GM13976 (cell line): ENCODE measurements at regions not wholly inside any gene's neighbourhood (a gene's known extent, or its start where the extent isn't known, plus 50 kb on each side); places are given as distances from the start of the nearest gene placed in this dataset.

Experiments
- DNase-seq: peaks from one replicate; pipeline ENCODE4 v3.0.0; 2012; ENCODE audit warnings: low spot score
- in situ Hi-C: fragments of 300-500 bp; cut with MboI; formaldehyde crosslinking; loops from one replicate; pipeline ENCODE4 v1.12.0; 2022; ENCODE audit warnings: low sequenced_read_pairs, mixed read lengths, inconsistent platforms; ENCODE audit not compliant: unreplicated experiment
- TF ChIP-seq, protein P1 (sequence below): IDR thresholded peaks from 2 replicates; pipeline ENCODE4 v1.5.1; 2012; ENCODE audit warnings: borderline replicate concordance, mild to moderate bottlenecking; ENCODE audit not compliant: insufficient read depth; ENCODE audit errors: extremely low read depth, missing control alignments, control extremely low read depth

DNA sequence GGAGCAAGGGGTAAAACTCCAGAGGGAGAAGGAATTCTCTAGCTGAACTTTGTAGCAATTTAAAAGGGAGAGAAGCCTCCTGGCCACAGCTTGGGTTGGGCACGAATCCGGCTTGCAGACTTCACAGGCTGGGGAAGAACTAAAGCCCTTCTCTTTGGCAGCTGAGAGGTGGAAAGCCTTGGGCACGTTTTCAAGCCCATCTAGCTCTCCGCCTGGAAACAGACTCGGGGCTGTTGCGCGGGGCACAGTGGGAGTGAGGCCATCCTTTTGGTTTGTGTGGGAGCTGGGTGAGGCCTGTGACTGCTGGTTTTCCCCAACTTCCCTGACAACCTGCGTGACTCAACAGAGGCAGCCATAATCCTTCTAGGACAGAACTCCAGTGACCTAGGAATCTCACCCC lies 295.7 kb upstream of the ROBO1 start:
- TF ChIP-seq, protein P1, sequence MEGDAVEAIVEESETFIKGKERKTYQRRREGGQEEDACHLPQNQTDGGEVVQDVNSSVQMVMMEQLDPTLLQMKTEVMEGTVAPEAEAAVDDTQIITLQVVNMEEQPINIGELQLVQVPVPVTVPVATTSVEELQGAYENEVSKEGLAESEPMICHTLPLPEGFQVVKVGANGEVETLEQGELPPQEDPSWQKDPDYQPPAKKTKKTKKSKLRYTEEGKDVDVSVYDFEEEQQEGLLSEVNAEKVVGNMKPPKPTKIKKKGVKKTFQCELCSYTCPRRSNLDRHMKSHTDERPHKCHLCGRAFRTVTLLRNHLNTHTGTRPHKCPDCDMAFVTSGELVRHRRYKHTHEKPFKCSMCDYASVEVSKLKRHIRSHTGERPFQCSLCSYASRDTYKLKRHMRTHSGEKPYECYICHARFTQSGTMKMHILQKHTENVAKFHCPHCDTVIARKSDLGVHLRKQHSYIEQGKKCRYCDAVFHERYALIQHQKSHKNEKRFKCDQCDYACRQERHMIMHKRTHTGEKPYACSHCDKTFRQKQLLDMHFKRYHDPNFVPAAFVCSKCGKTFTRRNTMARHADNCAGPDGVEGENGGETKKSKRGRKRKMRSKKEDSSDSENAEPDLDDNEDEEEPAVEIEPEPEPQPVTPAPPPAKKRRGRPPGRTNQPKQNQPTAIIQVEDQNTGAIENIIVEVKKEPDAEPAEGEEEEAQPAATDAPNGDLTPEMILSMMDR: no peak
- DNase-seq: no peak
- in situ Hi-C loops: no loop called here

DNA sequence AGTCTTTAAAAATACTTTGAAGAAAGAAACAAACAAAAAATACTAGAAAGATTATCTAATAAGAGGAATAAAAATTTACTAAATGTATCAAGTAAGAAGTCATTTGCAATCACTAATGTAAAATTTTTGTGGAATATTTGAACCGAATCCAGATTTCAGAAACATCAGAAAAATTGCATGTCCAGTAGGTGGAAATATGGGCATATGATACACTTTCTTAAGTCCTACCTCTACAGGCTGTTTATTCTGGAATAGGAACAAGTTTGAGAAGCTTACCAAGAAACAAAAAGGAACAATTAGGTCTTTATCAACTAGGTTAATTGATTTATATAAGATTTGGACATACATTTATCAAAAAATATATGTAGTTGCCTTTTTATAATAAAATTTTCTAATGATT lies 292.9 kb upstream of the ROBO1 start:
- TF ChIP-seq, protein P1: no peak
- in situ Hi-C loops: no loop called here
- no peak for DNase-seq

DNA sequence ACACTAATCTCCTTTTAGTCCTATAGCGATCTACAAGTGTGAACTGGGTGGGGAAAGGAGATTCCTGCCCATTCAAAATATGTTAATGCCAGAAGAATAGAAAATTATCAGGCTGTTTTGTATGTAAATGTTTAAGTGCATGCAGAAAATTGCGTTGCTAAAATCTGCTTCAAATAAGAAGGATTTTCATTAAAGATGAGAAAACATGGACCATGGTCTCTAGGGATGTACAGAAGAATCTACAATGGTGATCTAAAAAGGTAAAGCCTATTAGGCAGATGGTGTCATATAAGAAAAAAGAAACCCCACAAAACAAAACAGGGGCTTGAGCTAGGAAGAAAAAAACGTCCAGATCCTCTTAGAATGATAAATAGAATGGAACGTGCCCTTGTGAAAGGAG lies 287.5 kb upstream of the ROBO1 start:
- DNase-seq: no peak
- in situ Hi-C loops: no loop called here

DNA sequence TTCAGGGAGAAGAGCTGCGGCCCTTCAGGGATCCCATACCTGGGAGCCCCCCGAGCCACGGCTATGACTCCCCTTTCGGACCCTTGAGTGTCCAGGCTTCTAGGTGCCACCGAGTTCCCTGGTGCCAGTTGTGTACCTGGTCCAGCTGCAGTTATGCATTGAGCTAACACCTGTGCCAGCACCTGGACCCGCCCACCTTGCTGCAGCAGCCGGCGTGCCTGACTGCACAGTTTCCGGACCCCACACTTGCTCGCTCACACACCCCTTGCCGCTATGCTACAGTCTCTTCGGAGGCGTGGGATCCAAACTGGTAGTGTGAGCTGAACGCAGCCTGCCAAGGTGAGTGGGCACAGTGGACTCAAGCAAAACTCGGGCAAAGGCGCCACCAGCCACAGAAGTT lies 284.5 kb upstream of the ROBO1 start:
- DNase-seq: no peak
- in situ Hi-C loops: no loop called here
- TF ChIP-seq, protein P1: no peak

More for the DNA sequence above, 287.5 kb upstream of the ROBO1 start:
- TF ChIP-seq, protein P1: no peak

DNA sequence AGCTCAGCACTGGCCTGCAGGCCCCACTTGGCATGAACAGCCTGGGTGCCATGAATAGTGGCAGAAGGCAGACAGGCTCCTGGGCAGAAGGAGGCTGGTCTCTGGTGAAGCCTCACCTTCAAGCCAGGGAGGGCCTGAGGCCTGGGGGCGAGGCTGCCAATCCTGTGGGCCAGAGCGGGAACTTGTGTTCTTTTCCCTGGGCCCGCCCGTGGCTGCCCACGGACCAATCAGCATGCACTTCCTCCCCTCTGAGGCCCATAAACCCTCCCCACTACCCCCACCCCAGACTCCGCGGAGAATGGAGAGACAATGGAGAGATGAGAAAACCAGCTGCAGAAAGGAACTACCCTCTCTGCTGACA lies 283.8 kb upstream of the ROBO1 start:
- in situ Hi-C loops: no loop called here
- DNase-seq: no peak
- TF ChIP-seq, protein P1: no peak

DNA sequence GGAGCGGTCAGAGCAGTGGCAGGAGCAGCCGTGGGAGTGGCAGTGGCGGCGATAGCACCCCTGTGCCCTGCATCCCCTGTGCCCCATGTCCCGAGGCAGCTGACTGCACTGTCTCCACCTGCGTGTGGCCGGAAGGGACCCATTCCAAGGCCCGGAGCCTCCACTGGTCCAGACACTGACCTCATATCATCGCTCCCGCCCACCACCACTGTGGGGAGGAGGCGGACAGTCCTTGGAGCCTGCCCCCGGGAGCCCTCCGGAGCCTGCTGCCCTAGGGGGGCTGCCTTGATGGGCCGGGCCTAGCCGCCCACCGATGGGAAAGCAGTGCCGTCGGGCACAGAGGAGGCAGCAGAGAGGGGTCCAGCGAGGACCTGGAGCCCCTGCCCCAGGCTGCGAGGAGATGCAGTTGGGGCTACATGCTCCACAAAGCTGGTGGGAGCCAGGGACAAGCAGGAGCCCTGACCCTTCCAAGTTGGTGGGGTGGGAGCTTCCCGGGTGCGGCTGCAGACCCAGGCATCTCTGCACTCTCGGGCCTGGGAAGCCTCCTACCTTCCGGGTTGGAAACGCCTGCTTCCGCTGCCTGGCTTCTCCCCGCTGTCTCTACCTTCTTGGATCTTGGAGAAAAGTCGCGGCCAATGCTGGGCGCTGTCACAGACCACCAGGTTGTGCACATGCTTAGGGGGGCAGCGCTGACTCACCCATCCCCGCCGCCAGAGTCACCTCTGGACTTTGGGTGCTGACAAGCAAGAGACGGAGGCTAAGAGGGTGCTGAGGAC lies 283.2 kb upstream of the ROBO1 start:
- DNase-seq: no peak
- in situ Hi-C loops: no loop called here
- TF ChIP-seq, protein P1: no peak
